Embryonic facial prominence (tissue), 1 donor: ENCODE measurements at regions not wholly inside any gene's neighbourhood (a gene's known extent, or its start where the extent isn't known, plus 50 kb on each side); places are given as distances from the start of the nearest gene placed in this dataset.
"Not testable (repeated sequence)": the region's sequence is repeated elsewhere in the genome, so short reads cannot be mapped to it uniquely, and the experiment has no call there.

Experiments used
- DNase-seq: peaks from one replicate; pipeline ENCODE4 v3.0.0-alpha.2; 2016; ENCODE audit errors: extremely low spot score

DNA sequence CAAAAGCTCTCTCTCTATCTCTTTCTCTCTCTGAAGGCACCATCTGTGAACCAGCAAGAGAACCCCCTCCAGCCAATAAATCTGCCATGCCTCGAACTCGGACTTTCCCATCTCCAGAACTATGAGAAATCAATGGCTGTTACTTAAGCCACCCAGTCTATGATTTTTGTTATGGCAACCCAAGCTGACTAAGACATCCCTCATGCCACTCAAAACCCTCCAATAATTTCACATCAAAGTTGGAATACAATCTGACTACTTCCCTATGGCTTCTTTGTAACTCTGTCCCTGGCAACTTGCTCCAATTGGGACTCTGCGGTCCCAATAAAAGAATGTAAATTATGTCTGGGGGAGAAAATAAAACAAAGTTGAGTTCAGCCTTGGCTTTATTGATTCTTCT is 265.7 kb downstream of the SHOX start:
- DNase-seq, result no peak

DNA sequence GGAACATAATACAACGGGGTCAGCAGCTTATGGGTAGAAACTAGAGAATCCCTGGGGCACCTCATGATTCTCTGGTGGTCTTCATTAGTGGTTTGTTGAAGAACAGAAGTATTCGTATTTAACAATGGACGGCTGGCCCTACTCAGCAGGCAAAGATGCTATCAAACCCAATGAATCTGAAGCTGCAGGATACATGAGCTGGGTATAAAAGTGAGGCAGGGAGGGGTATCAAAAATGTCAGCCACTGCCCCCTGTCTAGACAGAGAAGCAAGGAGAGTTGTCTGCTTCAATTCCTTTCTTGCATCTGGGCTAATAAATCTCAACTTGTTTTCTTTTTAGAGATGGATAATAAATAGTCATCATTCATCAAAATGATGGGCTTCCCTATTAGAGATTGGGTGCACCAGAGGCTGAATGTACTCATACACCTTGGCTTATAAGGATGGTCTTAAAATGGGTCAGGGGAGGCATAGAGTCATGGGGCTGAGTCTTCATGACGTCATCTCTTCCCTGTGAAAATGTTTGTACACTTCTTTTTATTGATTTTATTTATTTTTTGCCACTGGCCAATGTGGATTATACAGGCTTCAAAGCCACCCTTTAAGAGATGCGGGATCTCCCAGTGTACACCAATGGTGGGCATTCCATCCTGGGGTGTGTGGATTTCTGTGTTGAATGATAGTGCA is 259.5 kb downstream of the SHOX start:
- no peak for DNase-seq

DNA sequence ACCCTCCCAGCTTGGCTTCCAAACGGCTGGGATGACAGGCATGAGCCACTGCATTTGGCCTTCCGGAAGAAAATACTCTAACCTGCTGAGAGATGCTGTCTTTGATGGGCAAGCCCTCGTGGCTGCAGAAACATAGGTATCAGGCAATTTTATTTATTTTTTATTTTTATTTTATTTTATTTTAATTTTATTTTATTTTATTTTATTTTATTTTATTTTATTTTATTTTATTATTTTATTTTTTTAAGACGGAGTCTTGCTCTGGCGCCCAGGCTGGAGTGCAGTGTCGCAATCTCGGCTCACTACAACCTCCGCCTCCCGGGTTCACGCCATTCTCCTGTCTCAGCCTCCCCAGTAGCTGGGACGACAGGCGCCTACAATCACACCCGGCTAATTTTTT is 257.1 kb downstream of the SHOX start:
- DNase-seq, result not testable (repeated sequence)

DNA sequence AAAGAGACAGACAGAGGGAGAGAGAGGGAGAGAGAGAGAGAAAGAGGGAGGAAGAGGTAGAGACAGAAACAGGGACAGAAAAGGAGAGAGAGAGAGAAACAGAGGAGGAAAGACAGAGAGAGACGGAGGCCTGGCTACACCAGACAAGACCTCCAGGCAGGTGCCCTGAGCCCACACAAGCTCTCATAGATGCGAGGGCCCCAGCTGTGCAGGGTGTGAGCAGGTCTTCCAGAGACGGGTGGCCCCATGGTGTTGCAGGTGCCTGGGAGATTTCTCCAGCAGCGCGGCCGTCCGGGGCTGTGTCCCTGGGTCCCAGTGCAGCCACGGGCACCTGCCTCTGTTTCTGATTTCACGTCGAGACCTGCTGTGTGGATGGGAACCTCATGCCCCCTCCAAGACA is 253.0 kb downstream of the SHOX start:
- DNase-seq, result no peak

DNA sequence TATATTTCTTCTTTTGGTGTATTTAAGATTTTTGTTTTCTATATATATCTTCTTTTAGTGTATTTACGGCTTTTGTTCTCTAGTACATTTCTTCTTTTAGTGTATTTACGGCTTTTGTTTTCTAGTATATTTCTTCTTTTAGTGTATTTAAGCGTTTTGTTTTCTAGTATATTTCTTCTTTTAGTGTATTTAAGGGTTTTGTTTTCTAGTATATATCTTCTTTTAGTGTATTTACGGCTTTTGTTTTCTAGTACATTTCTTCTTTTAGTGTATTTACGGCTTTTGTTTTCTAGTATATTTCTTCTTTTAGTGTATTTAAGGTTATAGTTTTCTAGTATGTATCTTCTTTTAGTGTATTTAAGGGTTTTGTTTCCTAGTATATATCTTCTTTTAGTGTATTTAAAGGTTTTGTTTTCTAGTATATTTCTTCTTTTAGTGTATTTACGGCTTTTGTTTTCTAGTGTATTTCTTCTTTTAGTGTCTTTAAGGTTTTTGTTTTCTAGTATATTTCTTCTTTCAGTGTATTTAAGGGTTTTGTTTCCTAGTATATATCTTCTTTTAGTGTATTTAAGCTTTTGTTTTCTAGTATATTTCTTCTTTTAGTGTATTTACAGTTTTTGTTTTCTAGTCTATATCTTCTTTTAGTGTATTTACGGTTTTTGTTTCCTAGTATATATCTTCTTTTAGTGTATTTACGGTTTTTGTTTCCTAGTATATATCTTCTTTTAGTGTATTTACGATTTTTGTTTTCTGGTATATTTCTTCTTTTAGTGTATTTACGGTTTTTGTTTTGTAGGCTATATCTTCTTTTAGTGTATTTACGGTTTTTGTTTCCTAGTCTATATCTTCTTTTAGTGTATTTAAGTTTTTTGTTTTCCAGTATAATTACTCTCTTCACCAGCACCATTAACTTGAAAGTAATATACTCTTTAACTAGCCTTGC is 249.4 kb downstream of the SHOX start:
- DNase-seq, result not testable (repeated sequence)

DNA sequence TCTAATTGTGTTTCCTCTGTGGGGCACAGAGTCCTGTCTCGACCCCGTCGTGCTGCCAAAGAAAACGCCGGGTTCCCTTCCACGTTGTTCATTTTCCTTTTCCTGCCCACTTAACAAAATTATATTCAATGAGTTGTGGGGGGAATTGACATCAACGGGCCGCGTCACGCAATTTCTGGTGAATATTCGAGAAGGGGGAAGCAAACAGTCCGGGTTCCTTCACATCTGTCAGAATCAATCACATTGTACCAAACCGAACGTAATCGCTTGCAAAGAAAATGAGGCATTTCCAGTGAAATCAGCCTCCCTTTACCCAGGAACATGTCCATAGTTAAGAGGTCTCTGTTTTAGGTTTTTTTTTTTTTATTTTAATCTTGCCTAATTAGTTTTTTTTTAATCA is 243.5 kb downstream of the SHOX start:
- DNase-seq, result no peak

DNA sequence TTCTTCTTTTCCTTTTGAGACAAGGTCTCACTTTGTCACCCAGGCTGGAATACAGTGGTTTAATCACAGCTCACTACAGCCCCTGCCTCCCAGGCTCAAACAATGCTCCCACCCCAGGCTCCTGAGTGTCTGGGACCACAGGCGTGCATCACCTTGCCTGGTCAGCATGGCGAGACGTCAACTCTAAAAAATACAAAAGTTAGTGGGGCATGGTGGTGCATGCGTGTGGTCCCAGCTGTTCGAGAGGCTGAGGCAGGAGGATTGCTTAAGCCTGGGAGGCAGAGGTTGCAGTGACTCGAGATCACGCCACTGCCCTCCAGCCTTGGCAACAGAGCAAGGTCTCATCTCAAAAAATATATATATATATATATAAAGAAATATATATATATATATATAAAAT is 242.4 kb downstream of the SHOX start:
- DNase-seq, result no peak

DNA sequence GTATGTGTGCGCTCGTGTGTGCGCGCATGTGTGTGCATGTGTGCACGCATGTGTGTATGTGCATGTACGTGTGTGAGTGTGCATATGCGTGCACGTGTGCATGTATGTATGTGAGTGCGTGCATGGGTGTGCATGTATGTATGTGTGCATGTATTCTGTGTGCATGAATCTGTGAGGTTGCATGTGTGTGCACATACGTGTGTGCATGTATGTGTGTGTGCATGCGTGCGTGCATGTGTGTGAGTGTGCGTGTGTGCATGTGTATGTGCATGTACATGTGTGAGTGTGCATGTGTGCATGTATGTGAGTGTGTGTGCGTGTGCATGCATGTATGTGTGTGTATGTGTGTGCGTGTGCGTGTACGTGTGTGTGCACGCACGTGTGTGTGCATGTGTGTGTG is 241.5 kb downstream of the SHOX start:
- DNase-seq, result no peak

DNA sequence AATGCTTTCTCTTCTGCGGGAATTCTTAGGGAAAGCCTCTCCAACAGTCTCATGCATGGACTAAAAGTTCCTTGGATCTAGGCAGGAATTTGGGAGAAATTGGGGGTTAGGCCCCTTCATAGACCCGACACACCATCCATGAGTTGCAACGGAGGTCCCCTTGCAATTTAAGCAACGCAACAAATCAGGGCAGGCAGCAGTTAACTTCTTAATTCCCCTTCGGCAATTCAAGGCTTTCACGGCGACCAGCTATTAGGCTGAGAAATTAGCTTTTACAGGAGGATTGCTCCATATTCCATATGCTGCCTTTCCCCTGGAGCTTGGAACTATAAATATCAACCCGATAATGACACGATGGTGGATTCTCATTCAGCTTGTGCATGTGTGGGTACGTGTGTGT is 241.0 kb downstream of the SHOX start:
- no peak for DNase-seq

DNA sequence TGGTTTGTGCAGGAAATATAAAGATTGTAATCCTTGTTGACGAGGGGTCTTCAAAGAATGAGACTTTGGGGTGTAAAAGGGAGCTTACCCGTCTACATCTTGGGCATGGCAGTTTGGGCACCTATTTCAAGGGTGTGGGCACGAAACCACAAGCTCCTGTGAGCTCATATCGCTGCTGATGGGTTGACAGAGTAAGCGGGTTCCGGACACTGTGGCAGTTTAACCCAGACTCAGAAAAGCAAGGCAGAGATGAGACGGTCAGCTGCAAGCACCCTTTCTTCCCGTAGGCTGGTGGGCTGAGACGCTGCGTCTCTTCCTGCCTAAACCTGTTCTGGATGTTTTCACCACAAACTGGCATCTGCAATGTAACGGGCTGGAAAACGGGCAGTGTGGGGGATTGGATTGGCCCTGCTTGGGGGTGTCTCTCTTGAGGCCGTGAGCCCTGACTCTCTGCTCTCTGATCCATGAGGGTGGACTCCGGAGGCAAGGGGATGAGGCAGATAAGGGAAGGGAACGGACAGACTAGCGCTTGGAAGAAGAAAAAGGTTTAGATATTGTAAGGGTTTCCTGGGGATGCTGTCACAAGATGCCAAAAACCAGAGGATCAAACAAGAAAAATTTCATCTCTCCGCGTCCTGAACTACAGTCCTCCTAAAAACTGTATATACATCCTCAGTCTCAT is 237.5 kb downstream of the SHOX start:
- DNase-seq, result no peak

DNA sequence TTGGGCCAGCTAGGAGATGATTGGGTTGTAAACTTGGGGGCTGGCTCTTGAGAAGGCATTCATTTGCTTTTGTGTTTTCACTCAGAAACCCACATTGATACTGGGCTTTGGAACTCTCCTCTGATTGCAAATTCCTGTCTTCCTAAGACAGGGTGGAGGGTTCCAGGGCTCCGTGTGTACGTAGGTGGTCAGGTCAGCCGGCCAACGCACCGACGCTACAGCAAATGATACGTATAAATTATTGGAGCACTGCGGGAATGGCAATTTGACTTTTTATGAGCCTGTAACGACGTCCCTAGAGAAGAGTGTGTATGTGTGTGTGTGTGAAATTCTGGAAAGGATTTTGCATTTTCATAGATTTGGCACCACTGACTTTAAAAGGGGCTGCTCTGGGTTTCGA is 236.9 kb downstream of the SHOX start:
- DNase-seq, result no peak

DNA sequence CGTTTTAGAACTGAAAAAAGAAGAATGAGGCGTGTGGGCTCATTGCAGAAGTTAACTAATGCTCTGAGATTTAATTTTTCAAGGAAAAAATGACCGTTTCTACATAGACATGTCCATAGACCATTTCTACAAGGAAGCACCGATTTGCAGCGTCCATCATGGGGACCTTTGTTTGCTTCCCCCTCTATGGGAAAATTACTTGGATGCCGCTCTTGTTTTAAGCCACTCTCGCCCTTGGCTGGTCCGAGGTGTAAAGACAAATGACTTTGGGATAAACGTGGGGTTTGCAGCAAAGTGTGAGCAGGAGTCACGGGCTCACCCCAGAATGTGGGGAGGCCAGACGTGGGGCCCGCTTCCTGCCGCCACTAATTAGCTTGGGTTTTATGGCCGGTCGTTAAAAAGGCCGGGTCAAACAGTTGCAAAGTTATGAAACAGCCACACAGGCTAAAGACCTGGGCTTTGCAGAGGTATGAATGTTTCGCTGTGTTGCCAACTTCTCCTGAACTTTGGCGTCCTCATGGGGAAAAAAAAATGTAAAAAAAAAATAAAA is 235.9 kb downstream of the SHOX start:
- DNase-seq, result no peak

DNA sequence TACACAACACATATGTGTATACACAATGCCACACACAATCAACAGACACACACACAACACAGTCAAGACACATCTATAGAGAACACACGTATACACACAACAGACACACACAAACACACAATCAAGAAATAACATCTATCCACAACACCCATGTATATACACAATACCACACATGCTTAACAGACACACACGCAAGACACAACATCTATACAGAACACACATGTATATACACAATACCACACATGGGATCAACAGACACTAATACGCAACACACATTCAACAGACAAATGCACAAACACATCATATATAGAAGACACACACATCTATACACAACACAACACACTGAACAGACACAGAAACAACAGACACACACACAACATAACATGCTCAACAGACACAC is 234.8 kb downstream of the SHOX start:
- DNase-seq, result no peak

DNA sequence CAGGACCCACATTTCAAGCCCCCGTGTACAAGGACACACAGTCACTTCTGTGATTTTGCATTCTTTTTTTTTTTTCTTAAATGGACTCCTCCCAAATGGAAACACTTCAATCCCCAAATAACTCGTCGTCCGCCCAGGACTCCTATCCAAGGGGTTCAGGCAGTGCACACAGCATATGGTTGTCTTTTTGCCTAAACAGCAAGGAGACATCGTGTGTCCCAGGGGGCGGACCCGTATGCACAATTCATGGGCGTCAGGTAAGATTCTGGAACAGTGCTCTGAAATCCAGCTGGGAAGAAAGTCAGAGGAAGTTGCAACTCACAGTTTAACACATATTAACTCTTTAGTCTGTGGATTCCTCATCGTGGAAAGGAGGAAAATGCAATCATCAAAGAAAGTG is 231.3 kb downstream of the SHOX start:
- DNase-seq, result no peak

DNA sequence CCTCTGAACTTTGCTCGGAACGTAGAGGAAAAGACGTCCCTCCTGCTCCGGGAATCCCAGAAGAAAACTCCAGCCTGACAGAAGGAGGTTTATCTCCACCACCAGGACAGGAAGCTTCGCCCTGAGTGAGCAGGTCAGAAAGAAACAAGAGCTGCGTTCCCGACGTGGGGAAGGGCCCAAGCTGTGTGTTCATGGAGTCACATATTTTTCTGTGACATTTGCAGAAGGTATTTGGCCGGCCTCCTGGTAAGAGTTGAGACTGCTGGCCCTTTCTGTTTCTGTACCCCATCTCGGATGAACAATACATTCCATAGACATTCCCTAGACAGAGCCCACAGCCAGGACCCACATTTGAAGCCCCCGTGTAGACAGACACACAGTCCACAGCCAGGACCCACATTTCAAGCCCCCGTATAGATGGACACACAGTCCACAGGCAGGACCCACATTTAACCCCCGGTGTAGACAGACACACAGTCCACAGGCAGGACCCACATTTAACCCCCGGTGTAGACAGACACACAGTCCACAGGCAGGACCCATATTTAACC is 230.8 kb downstream of the SHOX start:
- DNase-seq, result no peak

DNA sequence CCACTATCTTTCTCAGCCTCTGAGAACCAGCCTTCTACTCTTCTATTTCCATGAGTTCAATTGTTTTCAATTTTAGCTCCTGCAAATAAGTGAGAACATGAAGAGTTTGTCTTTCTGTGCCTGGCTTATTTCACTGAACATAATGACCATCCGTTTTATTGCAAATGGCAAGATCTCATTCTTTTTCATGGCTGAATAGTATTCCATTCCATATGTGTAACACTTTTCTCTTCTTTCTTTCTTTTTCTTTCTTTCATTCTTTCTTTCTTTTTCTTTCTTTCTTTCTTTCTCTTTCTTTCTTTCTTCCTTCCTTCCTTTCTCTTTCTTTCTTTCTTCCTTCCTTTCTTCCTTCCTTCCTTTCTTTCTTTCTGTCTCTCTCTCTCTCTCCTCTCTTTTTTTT is 228.7 kb downstream of the SHOX start:
- DNase-seq, result no peak

DNA sequence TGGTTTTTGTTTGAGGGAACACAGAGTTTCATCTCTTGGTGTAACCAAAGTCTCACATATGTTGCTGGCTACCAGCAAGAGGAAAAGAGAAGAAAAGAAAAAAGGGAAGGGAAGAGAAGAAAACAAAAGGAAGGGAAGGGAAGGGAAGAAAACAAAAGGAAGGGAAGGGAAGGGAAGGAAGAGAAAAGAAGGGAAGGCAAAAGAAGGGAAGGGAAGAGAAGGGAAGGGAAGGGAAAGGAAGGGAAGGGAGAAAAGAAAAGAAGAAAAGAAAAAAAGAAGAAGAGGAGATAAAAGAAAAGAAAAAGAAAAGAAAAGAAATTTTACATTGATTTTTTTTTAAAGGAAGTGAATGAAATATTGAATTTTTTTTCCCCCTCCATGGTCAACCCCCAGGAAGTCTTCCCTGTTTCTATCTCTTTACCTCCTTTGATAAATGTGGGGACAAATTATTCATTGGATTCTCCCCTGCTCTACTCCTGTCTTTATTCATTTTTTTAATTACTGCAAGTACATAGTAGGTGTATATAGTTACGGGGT is 228.0 kb downstream of the SHOX start:
- no peak for DNase-seq

DNA sequence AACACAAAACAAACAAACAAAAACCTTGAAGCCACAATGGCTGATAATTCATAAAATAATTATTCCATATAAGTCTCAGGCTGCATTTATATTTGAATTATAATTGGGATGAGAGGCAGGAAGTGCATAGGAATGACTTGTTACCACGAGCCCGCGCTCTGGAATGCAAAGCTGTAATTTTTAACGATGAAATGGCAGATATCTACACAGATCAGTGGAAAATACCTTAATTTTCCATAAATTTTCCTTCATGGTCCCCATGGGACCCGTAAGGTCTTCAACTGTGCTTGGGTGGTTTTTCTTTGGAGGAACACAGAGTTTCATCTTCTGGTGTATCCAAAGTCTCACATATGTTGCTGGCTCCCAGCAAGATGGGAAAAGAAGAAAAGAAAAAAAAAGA is 226.8 kb downstream of the SHOX start:
- DNase-seq, result no peak

DNA sequence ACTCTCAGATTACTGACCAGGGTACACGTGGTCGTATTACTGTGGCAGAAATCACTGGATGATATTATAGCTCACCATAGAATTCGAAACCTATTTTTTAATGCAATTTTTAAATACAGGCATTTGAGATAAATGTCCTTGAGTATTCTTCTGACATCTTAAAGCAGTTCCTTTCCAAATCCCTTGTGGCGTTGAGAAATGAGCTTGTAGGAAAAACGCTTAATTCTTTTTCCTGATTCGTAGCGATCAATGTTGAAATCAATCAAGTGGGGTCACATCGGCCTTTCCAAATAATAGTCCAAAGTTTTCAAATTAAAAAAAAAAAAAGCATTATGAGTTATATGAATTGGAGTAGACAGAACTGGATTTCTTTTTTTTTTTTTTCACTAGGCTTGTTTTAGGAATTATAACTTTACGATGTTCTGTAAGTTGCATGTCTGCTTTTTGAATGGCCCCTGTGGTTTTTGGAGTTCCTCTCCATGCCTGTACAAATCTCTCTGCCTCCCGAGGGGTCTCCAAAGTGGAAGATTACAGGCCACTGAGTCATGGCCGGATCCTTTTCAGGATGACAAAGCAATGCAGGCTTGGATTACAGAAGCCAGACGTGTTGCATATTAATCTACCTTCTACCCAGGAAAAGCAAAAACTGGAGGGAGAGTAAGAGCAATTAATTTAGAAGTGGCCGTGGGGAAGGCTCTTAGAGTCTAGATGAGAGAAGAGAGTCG is 226.1 kb downstream of the SHOX start:
- no peak for DNase-seq

DNA sequence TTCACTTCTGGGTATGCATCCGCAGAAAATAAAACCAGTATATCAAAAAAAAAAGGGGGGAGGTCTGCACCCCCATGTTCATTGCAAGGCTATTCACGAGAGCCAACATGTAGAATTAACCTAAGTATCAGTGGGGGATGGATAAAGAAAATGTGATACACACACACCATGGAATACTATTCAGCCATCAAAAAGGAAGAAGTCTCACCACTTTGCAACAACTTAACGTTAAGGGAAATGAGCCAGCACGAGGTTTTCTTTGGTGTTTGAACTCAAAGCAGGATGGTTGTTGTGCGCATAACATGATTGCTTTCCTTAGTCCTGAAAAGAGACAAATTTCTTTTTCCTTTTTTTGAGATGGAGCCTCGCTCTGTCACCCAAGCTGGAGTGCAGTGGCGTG is 222.7 kb downstream of the SHOX start:
- DNase-seq, result no peak

DNA sequence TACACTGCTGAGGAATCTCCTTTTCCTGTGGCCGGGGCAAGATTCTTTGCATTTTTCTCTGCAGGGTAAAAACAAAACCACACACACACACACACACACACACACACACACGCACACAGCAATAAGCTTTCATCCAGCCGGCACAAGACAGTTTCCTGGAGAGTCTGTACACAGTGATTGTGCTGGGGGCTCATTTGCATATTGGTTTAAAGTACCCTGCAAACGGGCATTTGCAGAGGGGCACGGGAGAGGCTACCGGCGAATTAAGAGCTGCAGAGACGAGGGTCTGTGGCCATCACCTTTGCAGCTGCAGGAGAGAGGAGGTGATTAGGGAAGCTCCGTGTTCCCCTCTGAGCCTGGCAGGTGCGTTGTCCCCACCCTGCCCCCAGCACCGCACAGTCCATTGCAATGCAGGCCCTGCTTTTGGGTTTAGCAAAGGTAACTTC is 219.9 kb downstream of the SHOX start:
- DNase-seq, result no peak
